H54 (cell line): ENCODE measurements at regions not wholly inside any gene's neighbourhood (a gene's known extent, or its start where the extent isn't known, plus 50 kb on each side); places are given as distances from the start of the nearest gene placed in this dataset.
"Not testable (repeated sequence)": the region's sequence is repeated elsewhere in the genome, so short reads cannot be mapped to it uniquely, and the experiment has no call there.

ENCODE experiments used
- DNase-seq: peaks from one replicate; pipeline ENCODE4 v3.0.0; 2011; ENCODE audit warnings: low spot score, mixed read lengths; ENCODE audit not compliant: insufficient read length
- FAIRE-seq: peaks from 3 replicates; lab custom pipeline; 2011; peaks lifted over from hg19 to GRCh38; lab: Jason Lieb, UNC
- POLR2A ChIP-seq: IDR thresholded peaks from 2 replicates; pipeline ENCODE4 v1.6.1; 2011; ENCODE audit warnings: low read depth, mild to moderate bottlenecking, low read length

DNA sequence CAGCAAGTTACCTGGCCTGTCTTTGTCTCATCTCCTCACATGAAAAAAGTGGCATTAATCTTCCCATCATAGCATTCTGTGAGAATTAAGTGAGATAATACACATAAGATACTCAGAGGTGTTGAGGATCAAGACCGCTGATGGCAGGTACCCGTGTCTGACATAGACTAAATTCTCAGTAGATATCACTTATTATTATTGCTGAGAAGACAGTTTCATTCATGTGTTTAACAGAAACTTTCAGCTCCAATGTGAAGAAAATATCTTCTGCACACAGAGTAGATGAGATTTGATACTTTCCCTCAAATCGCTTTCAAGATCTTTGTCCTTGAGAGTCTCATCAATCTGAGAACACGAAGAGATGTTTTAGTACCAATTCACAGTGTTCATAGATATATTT lies 809.4 kb downstream of the TSN start:
- FAIRE-seq (no peak), DNase-seq (no peak)
- TF ChIP-seq POLR2A: no peak

DNA sequence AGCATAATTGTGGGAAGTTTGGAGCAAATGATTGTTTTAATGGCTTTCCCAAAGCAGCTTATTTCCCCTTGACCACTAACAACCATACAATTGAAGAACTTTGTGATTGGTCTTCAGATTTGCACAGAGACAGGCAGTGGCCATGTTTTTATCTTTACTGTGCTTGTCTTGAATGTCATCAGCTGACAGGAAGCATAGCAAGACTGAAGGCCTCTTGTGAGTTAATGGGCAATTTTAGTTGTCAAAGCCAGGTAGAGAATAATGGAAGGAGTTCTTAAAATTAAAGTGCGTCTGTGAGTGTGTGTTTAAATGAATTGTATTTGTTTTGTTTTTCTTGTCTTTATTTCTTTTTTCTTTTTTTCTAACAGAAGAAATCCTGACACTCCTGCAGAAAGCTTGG lies 809.9 kb downstream of the TSN start:
- no peak for TF ChIP-seq POLR2A
- DNase-seq (no peak), FAIRE-seq (no peak)

DNA sequence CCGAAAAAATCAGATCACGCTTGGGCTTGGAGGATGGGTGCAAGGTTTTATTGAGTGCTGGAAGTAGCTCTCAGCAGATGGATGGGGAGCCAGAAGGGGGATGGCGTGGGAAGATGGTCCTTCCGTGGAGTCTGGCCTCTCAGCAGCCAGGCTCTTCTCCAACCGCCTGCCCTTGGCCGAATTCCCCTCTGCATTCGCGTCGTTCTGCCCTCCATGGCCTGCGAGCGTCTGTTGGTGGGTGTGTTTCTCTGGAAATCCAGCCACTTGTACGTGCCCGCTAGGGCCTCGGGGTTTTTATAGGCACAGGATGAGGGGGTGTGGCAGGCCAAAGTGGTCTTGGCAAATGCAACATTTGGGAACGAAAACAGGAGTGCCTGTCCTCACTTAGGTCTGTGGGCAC lies 815.2 kb downstream of the TSN start:
- no peak for DNase-seq
- TF ChIP-seq POLR2A: no peak
- no peak for FAIRE-seq

DNA sequence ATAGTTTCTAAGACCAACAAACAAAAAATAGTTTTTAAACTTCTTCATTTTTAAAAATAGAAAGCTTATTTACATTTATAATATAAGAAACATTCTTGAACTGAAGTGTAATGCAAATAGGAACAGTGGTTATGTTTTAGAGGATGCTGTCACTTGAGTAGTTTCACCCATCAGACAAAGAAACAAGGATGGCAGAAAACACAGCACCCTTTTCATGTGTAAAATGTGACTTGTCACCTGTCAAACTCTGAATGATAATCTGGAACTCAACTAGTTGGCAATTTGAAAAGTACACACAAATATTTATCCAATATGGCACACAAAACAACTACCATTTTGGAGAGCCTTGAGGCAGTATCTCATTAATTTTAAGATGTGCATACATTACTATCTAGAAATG lies 816.0 kb downstream of the TSN start:
- FAIRE-seq, DNase-seq: not testable (repeated sequence)

DNA sequence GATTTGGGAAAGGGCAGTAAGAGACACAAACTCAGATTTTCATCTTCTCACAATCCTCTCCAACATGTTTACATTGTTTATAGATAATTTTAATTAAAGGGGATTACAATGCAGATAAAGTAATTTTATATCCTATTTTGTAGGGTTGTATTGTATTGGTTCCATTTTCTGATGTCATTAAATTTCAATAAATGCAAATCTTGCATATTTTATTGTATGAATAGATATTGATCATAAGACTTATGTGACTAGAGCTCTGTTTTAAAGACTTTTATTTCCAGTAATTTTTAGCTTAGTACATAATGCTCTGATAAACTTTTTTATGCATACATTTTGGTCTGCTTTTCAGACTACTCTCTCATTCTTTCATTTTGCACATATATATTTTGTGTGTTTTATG lies 819.6 kb downstream of the TSN start:
- no peak for TF ChIP-seq POLR2A
- no peak for FAIRE-seq
- no peak for DNase-seq

DNA sequence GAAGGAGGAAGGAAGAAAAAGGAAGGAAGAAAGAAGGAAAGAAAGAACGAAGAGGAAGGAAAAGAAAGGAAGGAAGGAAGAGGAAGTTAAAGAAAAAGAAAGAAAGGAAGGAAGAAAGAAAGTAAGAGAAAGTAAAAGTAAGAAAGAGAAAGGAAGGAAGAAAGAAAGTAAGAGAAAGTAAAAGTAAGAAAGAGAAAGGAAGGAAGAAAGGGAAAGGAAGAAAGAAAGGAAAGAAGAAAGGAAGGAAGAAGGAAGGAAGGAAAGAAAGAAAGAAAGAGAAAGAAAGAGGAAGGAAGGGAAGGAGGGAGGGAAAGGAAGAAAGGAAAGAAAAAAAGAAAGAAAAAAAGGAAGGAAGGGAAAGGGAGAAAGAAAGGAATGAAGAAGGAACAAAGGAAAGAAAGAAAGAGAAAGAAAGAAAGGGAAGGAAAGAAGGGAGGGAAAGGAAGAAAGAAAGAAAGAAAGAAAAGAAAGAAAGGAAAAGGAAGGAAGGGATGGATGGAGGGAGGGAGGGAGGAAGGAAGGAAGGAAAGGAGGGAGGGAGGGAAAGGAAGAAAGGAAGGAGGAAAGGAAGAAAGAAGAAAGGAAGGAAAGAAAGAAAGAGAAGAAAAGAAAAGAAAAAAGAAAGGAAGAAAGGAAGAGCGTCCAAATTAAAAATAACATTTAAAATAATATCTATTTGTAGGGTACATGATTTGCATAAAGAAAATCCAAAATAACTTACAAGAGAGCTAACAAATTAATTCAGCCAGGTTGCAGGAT lies 827.9 kb downstream of the TSN start:
- DNase-seq (no peak), FAIRE-seq (no peak)
- TF ChIP-seq POLR2A: no peak

DNA sequence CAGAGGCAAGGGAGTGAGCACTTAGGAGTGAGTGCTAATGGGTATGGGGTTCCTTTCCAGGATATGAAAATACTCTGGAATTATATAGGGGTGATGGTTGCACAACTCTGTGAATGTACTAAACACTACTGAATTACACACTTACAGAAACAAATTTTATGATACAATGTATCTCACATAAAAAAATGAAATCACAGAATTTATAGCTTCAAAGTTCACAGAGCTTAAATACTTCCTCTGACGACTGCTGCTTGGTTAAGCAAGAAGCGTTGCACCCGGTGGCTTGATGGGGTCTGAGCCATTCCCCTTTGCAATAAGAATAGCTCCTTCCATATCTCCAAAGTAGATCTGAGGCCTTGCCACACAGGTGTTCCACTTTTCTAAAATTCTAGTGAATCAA lies 835.1 kb downstream of the TSN start:
- no peak for TF ChIP-seq POLR2A
- FAIRE-seq: no peak

DNA sequence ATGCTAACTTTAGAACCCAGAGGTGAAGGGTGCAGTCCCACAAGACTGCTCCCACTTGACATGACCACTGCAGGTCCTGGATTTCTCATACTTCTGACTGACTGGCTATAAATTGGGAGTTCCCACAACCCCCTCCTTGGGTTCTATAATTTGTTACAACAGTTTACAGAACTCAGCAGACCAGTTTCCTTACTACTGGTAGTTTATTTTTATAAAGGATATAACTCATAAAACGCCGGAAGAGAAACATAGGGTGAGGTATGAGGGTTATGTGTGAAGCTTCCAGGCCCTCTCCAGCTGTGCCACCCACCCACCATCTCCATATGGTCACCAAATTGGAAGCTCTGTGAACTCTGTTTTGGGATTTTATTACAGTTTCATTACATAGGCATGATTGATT lies 839.6 kb downstream of the TSN start:
- DNase-seq (no peak), FAIRE-seq (no peak)
- TF ChIP-seq POLR2A: no peak

More for the DNA sequence above, 835.1 kb downstream of the TSN start:
- DNase-seq: no peak

DNA sequence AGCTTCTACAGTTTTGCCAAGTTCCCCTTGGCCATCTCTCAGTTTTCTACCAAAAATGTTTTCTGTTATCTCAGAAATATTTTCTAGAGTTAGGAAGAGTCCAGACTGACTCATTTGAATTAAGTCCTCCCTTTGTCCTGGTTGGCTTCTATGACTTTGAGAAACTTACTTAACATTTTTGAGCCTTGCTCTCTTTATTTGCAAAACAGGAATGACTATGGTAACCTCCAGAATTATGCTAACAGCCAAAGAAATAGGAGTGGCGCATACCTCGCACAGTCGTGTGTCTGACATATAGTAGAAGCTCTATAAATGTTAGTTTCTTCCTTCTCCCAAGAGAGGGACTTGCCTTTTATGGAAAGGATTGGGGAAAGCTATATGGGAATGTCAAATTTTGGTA lies 841.1 kb downstream of the TSN start:
- no peak for TF ChIP-seq POLR2A
- FAIRE-seq: no peak
- DNase-seq: no peak

DNA sequence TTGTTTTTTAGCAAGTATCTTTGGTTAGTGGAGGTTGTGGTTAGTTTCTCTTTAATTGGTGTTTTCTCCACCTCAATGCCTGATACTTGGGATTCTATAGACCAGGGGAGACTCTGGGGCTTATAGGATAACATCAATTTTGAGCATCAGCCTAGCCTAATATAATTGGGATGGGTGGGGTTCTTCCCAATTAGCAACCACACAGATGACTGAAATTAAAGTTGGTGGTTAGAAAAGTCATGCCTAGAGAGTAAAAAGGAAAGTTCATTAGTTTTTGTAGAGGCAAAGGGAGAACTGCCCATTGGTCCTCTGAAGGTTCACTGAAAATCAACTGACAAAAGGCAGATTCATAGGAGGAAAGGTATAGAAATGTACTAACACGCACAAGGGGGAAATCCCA lies 843.3 kb downstream of the TSN start:
- no peak for FAIRE-seq
- TF ChIP-seq POLR2A: no peak

DNA sequence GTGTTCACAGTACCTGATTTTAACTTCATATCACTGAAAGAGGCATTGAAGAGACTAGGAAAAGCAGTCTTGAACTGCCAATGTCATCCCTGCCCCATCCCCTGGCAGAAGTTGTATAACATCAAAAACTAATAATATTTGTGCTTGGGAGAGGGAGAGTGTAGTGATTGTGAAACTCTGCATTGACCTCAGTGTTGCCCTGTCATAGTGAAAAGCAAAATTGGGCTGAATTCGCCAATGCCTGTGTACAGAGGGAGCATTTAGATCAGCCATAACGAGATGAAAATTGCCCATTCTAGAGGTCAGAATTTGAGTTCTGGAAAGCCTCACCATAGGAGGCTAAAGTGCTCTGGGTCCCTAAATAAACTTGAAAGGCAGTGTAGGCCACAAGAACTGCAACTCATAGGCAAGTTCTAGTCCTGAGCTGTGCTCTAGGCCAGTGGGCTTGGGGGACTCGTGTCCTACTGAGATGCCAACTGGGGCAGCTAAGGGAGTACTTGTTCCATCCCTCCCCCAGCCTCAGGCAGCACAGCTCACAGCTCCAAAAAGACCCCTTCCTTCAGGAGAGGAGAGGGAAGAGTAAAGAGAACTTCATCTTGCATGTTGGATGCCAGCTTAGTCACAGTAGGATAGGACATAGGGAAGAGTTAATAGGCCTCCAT lies 855.6 kb downstream of the TSN start:
- no peak for FAIRE-seq
- no peak for TF ChIP-seq POLR2A

More for the DNA sequence above, 843.3 kb downstream of the TSN start:
- no peak for DNase-seq

DNA sequence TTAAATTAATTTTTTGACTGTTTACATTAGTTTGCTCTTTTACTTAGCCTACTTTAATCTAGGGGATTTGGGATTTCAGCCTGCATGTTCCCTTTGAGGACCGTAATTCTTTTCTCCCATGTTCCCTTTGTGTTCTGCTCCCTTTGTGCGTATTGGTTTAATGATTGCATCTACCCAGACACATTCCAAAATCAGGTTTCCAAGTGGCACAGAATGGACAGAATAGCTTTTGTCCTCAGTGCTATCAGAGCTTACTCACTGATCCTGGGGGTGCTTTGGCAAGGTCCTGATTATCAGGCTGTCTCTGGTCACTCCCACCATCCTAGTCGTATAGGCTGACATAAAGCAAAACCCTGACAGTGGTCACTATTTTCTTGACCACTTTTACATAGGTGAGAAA lies 867.5 kb downstream of the TSN start:
- no peak for DNase-seq
- FAIRE-seq: no peak
- no peak for TF ChIP-seq POLR2A

More for the DNA sequence above, 855.6 kb downstream of the TSN start:
- DNase-seq: no peak

DNA sequence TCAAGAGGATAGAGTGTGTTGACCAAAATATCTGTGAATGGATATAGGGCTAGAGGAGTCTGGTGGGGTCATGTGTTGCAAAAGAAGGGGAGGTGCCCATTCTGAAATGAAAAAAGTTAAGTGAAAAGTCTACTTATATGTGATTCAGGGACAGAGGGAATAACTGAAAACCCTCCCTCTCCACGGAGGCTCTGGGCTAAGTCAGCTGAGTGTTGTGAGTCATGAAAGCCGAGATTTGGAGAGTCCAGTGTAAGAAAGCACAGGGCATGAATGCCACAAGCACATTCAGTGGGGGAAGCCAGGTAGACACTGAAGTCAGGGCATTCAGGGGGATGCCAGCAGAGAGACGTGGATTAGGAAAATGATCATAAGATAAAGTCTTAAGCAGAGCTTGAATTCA lies 871.9 kb downstream of the TSN start:
- no peak for FAIRE-seq
- DNase-seq: no peak
- no peak for TF ChIP-seq POLR2A

DNA sequence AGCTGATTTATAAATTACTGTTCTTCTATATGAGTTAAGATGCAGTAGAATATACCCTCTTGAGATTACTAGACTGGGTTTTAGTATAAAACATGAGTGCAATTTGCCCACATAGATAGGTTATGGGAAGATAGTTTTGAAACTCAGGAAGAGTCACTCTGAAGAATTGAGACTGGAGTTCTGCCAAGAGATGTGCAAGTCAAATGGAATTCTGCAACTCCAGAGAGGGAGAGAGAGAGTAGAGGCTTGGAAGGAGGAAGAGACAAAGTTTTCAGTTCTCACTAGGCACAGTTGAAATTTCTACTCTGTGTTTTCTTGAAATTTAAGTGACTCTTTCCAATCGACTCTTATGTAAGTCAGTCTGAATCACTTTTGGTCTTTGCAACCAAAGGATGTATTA lies 878.8 kb downstream of the TSN start:
- FAIRE-seq: no peak
- DNase-seq: no peak
- TF ChIP-seq POLR2A: no peak

DNA sequence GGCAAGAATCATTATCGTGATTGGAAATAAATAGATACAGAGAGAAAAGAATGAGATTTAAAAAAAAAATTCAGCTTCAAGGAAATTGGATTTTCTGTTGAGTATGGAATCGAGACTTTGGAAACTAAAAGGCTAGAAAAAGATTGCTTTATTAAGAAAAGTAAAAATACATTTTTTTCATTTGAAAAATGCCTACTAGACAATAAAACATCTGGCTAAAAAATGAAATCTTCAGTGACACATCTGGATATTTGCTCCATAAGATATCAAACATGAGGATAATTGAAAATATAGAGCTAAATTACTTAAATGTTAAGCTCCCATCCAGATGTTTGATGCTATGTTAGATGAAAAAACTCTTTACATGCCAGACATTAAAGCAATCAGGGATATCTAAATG lies 879.5 kb downstream of the TSN start:
- no peak for TF ChIP-seq POLR2A

DNA sequence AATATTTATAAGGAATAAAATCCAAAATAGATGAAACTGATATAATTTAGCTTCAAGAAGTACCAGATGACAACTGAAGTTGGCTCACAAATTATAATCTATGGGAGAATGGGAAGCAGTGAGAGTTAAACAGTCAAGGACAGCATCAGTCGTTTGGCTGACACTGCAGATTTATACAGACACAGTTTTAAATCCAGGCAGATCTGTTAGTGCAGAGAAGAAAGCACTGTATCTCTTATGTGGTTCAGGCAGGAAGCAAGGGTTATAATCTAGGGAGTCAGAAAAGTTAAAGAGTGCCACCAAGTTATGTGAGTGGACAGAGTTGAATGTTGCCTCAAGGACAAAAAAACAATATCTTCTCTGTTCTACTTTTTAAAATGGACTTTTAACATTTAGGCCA lies 880.2 kb downstream of the TSN start:
- FAIRE-seq: no peak
- no peak for DNase-seq
- no peak for TF ChIP-seq POLR2A

More for the DNA sequence above, 879.5 kb downstream of the TSN start:
- no peak for FAIRE-seq
- no peak for DNase-seq
